HL-60/S4 treated with phorbol 12-myristate 13-acetate at 8.2 ng/mL for 4 days and 3 days (cell line): ENCODE measurements at regions not wholly inside any gene's neighbourhood (a gene's known extent, or its start where the extent isn't known, plus 50 kb on each side); places are given as distances from the start of the nearest gene placed in this dataset.
"Not testable (repeated sequence)": the region's sequence is repeated elsewhere in the genome, so short reads cannot be mapped to it uniquely, and the experiment has no call there.

ENCODE experiments used
- in situ Hi-C: fragments of 300-500 bp; cut with MboI; formaldehyde crosslinking; loops from 2 replicates; pipeline ENCODE4 v1.15.0; 2022; ENCODE audit warnings: low sequenced_read_pairs

DNA sequence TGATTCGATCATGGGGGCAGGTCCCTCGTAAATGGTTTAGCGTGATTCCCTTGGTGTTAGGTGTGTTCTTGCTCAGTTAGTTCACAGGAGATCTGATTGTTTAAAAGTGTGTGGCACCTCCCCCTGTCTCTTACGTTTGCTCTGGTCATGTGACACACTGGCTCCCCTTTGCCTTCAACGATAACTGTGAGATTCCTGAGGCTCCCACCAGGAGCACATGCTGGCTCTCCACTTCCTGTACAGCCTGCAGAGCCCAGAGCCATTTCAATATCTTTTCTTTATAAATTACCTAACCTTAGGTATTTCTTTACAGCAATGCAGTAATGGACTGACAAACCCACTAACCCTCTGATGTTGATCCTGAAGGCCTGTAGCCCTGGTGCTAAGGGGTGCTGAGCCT lies 141.9 kb downstream of the FCRL5 start:
- in situ Hi-C loops, result no loop called here

DNA sequence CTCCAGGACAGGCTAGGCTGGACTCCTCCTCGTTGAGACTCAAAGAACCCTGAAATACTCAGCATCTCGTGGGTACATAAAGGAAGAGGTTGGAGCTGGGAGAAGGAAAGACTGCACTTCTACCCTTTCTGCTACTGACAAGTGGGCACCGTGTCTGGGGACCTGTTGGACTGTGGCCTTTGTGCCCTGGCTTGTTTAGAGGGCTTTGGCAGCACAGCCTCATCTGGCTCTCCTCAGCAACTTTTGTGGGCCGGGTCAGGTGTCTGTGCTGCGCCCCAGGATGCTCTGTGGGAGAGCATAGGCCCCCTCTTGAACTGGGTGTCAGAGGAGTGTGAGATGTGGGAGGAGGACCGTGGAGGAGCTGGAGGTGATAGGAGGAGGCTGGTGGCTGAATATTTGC lies 142.4 kb downstream of the FCRL5 start:
- in situ Hi-C loops, result no loop called here

DNA sequence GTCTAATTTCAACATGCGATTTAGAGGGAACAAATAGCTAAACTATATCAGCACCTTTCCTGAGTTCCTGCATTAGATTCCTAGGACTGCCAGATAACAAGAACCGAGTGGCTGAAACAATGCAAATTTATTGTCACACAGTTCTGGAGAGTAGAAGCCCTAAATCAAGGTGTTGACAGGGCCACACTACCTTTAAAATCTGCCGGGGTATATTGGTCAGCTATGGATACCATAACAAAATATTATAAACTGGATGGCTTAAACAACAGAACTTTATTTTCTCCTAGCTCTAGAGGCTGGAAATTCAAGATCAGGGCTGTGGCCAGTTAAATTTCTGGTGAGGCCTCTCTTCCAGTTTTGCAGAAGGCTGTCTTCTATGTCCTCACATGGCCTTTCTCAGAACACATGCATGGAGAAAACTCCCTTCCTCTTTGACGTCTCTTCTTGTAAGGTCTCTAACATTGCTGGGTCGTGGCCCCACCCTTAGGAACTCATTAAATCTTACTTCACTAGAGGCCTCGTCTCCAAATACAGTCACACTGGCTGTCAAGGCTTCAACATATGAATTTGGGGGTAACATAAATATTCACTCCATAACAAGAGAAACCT lies 144.3 kb downstream of the FCRL5 start:
- in situ Hi-C loops, result no loop called here

DNA sequence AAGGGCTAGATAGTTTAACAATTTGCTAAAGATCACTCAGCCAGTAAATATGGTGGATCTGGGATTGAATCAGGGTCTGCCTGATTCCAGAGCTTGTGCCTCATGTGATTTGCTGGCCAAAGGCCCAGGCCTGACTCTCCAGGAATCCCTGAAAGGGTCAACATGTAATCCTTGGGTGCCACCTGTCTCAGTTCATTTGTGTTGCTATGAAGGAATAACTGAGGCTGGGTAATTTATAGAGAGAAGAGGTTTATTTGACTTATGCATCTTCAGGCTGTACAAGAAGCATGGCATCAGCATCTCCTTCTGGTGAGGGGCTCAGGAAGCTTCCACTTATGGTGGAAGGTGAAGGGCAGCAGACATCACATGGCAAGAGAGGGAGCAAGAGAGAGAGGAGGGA lies 144.9 kb downstream of the FCRL5 start:
- in situ Hi-C loops, result no loop called here

DNA sequence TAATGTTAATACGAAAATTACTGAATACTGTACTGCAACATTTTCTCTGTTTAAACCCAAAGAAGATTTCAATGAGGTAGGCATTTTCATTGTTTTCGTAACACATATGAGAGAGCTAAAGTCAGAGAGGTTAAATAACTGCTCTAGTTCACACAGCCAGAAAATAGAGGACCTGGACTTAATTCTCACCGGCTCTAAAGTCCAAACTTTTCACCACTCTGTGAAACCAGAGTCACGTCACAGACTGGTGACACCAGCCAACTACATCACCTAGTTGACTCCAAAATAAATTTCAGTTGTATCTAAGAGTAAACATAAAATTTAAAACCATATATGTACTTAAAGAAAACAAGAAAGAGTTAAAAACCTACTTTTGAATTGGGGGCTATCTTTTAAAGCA lies 146.7 kb downstream of the FCRL5 start:
- in situ Hi-C loops, result no loop called here

DNA sequence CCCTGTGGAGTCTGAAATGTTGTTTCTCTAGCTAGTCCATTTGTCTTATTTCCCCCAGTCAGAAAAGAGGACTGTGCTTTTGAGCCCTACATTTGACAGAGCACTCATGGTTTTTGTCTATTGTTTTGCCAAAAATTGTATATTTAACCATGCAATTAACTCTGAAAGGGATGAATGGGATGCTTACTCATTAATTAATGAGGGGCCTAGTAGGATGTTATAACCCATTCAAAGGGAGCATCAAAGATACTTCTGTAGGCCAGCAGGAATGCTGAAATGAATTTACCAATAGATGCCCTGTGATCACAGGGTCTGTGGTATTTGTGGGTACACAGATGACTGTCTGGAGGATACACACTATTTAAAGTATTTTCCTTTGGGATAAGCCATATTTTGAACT lies 147.7 kb downstream of the FCRL5 start:
- in situ Hi-C loops, result no loop called here

DNA sequence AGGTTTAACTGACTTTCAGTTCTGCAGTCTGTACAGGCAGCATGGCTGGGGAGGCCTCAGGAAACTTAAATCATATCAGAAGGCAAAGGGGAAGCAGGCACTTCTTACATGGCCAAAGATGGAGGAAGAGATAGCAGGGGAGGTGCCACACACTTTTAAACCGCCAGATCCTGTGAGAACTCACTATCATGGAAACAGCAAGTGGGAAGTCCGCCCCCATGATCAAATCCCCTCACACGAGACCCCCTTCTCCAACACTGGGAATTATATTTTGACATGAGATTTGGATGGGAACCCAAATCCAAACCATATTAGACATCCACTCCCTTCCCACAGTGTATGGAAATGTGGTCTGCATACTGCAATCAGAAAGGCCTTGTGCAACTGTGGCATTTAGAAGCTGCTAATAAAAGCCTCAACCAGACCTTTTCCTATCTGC lies 148.2 kb downstream of the FCRL5 start:
- in situ Hi-C loops, result no loop called here

DNA sequence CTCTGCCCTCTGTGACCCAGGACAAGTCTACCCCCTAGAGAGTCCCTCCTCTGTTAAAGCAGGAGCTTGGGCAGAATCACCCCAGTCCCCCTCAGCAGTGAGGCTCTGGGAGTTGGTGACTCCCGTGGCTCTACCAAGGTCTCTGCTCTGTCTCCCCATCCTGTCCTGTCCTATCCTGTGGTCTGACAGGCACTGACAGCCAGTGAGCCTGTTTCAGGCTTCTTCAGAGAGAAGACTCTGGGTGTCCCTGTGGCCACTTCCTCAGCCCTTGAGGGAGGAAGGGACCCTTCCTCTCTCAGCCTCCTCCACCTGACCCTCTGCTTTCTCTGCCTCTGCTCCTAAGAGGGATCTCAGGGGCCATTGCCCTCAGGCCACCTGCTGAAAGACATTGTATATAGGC lies 148.7 kb downstream of the FCRL5 start:
- in situ Hi-C loops, result no loop called here

DNA sequence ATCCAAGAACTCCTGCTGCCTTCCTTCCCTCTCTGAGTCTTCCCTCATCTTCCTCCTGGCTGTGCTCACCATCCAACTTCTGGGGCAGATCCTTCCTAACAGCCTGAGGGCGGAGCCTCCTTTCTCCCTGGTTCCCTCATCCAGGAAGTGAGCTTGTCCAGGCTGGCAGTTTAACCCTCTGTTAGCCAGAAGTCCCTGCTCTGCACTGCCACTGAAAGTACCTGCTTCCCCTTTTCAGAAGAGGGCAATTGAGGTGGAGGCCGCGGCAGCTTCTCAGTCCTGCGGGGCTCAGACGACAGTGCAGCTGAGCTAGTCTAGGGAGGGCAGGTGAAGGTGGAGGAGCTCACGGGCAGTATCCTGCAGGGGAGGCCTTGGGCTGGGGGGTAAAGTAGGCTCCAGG lies 149.1 kb downstream of the FCRL5 start:
- in situ Hi-C loops, result no loop called here

DNA sequence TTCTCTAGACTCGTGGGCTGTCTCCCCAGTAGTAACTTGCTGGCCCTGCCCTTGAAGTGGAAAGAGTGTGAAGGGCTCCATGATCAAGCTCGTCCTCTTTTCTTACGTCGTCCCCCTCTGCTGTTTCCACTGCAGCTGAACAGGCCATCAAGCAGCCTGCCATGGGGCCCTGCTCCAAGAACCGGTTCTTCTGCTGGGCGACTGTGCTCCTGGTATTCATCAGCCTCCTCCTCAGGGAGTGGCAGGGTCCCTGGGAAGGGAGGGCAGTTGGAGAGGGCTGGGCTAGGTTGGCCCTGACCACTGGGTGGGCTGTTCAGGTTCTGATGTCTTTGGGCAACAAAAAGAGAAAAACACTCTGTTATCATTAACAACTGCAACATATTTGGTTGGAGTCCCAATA lies 151.5 kb downstream of the FCRL5 start:
- in situ Hi-C loops, result no loop called here

DNA sequence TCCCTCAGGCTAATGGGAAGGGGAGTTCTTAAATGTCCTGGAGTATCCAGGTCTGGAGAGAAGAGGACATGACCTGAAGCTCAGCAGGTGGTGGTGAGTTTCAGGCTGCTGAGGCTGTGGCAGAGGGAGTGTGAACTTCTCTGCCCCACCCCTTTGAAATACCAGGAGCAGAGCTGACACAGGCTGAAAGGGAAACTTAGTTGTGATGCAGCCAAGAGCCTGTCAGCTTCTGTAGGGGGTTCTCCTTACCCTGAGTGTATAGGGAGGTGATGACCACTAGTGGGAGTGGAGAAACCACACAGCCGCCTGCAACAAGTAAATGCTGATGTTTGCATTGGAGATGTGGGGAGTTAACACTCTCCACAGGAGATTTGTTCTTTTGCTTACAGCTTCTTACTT lies 152.3 kb downstream of the FCRL5 start:
- in situ Hi-C loops, result no loop called here

DNA sequence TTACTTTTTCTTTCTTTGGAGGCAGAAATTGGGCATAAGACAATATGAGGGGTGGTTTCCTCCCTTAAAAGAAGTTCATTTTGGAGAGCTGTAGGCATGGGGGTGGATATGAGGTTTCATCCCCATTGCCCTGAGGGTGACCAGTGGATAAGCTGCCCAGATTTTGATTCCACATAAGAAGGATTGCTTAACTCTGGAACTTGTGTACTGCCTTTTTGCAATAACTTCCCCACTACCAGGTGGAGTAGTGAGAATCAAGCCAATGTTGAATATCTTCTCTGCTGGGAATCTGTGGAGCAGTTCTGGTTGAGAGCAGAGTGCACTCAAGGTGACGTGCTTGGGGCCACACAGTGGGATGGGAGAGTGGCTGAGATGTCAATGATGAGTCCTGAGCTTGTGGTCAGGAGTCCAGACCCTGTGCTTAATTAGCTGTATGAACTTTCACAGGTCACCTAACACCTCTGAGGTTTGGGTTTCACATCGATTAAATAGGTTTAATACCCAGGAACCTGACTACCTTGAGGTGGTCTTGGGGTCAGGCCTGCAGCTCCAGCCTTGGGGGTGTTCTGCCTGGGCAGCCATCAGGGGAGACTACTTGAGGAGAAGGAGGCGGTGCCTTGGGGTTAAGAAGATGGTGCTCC lies 152.9 kb downstream of the FCRL5 start:
- in situ Hi-C loops, result no loop called here

DNA sequence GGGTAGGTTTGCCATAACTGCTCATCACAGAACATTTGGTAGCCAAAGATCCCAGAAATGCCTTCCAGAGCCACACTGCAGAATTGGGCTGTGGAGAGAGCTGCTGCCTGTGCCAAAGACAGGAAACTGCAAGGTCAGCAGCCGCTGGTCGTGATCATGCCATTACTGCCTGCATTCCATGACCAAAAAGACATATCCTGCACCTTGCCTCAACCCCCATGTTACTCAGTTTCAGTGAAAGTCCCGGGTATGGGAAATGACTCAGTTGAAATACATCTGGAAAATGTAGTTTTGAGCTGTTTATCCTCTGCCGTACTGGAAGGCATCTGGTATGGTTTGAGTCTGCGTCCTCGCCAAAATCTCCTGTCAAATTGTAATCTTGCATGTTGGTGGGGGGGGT lies 161.7 kb downstream of the FCRL5 start:
- in situ Hi-C loops, result no loop called here

DNA sequence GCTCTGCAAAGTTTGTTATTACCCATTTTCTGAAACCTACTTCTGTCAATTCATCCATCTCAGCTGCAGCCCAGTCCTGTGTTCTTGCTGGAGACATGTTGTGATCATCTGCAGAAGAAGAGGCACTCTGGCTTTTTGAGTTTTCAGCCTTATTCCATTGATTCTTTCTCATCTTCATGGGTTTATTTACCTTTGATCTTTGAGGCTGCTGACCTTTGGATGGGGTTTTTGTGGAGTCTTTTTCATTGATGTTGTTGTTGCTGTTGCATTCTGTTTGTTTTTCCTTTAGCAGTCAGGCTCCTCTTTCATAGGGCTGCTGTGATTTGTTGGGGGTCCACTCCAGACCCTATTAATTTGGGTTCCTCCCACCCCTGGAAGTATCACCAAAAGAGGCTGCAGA lies 164.3 kb downstream of the FCRL5 start:
- in situ Hi-C loops, result no loop called here

DNA sequence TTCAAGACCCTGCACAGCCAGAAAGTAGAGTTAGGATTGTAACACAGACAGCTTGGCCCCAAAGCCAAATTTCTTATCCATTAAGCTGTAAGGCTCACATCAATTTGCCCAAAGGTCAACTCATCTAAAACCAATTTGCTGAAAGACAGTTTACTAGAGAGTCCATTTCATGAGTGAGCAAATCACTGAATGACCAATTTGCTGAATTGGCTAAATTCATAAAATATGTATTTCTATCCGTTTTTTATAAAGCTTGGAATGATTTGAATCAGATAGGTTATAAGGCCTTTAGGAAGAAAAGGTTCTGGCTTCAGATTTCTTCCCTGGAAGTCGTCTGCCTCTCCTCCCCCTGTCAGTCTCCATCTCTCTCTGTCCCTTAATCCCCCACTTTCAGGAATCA lies 168.1 kb downstream of the FCRL5 start:
- in situ Hi-C loops, result no loop called here

DNA sequence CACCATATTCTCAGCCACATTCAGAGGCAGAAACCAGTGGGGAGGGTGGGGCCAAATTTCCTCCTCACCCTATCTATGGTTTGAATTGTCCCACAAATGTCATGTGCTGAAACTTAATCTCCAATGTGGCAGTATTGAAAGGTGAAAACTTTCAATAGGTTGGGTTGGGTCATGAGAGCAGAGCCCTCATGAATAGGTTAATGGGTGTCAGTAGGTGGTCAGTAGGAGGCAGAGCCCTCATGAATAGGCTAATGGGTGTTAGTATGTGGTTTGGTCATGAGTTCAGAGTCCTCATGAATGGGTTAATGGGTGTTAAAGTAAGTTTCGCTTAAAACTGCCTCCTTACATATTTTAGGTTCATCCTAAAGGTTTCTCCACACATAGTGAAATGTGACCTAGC lies 170.0 kb downstream of the FCRL5 start:
- in situ Hi-C loops, result no loop called here

DNA sequence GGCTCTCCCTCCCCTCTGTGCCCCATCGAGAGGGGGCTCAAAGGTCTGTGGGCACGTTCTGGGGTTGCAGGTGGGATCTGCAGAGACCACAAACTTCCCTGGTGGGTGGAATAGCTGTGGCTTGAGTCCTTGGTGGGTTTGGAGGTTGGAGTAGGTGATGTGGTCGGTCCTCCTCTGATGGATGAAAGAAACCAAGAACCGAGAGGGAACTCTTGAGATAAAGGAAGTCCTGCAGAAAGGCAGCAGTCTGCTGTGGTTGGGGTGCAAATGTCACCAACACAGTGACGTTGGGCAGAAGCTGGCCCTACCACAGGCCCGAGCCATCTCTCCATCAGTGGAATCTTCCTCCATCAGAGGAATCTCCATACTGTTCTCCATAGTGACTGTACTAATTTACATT lies 171.8 kb downstream of the FCRL5 start:
- in situ Hi-C loops, result no loop called here

DNA sequence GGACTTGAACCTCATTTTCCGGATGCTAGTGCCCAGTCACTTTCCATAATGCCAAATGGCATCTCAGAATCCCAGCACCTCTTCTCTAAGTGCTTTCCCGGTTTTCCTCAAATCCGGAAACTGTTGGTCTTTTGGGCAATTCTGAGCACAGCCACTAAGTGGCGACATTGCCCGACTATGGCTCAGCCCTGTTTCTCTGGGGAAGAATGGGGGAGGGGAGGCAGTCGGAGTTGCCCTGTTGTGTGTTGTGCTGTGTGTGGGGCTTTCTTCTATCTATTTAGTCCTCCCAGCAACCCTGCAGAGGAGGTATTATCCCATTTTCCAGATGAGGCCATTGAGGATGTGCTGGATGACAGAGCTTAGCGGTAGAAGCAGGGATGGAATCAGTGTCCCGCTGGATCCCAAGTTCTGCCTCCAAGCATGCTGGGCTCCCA lies 175.0 kb downstream of the FCRL5 start:
- in situ Hi-C loops, result loop anchor here (5.0 kb wide), 1 partner anchor 110 kb away; no protein-coding TSS in a partner anchor

DNA sequence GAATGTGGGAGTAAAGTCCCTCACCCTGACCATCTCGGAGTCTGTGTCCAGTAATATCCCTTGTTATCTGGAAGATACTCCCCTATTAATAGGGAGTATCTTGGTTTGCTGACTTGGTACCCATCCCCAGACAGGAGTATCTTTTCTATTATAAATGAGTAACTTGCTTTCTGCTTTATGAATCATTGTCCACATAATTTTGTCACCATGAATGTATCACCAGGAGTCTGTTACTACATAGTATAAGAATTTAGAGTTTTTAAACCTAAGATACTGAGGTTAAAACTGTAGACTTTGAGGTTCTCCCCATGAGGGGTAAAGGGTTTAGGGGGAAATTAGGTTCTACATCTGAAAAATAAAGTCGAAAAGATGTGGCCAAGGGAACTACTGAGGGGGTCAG lies 175.6 kb downstream of the FCRL5 start:
- in situ Hi-C loops, result loop anchor here (5.0 kb wide), 1 partner anchor 111 kb away; no protein-coding TSS in a partner anchor

DNA sequence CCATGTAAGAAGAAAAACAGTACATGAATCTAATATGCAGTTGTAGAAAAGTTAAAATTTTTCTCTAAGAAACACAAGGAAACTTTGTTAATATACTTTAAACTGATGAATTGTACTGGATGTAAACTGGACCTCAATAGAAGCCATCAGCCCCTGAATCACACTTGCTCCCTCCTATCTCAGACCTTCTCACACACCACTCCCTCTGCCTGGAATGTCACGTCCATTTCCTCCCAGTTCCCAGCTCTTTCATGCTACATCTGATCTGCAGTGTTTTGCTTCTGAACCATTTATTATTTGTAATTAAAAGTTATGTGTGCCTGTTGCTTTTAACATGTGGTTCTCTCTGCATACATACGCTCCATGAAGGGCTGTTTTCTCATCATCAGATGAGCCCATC lies 180.0 kb downstream of the FCRL5 start:
- in situ Hi-C loops, result not testable (repeated sequence)

DNA sequence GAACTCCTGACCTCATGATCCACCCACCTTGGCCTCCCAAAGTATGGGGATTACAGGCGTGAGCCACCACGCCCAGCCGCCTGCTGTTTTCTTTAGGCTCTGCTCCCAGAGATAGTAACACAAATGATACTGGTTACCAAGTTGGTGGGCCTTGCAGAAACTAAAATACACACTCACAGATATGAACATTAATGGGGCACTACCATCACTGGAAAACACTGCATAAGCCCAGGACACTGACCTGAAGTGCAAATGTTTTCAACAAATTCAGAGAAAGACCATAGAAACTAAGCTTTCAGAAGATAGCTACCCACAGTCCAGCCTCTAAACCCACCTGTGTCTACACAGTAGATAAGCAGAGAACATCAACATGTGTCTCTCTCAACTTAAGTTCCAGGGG lies 180.5 kb downstream of the FCRL5 start:
- in situ Hi-C loops, result no loop called here

DNA sequence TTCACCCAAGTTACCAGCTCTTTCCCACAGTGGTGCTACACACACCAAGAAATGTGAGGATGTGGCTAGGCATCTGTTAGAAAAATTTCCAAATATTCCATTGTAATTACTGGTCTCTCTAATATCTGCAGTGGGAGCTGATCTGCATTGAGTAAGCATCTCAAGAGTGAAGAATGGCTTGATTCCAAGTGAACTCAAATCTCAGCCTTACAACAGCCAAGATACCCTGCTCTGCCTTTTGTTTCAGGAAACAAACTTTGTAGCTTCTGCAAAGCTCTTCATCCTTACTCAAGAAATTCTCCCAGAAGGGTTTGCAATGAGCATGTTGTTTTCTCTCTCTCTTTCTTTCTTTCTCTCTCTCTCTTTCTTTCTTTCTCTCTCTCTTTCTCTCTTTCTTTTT lies 181.1 kb downstream of the FCRL5 start:
- in situ Hi-C loops, result no loop called here

DNA sequence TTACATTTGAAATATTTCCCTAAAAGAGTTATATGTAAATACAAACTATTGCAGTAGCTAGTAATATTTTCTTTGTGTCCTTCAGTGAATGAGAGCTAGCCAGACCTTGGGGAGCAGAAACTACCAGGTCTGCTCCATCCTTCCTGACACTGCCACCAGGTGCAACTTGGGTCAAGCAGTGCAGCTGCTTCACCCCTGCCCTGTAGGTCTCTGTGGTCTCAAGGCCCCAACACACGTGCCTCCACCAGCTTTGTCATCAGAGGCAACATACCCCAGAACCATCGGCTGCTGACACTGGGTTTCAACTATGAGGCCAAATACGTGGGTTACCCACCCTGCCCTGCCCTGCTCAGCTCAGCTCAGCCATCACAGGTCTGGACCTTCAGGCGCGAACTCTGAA lies 181.6 kb downstream of the FCRL5 start:
- in situ Hi-C loops, result no loop called here
